H1 (cell line): ENCODE measurements at regions not wholly inside any gene's neighbourhood (a gene's known extent, or its start where the extent isn't known, plus 50 kb on each side); places are given as distances from the start of the nearest gene placed in this dataset.
A peak's percentile ranks its signal among the peaks of the same experiment; 100 is the strongest.

Experiments used
- CTCF ChIA-PET: fragments of 300-600 bp; sonication (Branson Sonifier 250); formaldehyde crosslinking; loops from one replicate; lab custom pipeline; 2021; ENCODE audit not compliant: partially characterized antibody; lab: Charles Lee
- POLR2A ChIA-PET: fragments of 300-600 bp; sonication (Branson Sonifier 250); formaldehyde crosslinking; loops from one replicate; lab custom pipeline; 2021; ENCODE audit warnings: inconsistent platforms; ENCODE audit not compliant: partially characterized antibody; lab: Charles Lee
- DNase-seq, 2 experiments: peaks; one replicate each; pipeline versions ENCODE4 v3.0.0 to v3.0.0-alpha.2; 2010 to 2022; ENCODE audit warnings: low spot score in 2 of 2, low read depth in 1 of 2, mixed read lengths in 1 of 2
- FAIRE-seq: peaks from 2 replicates; lab custom pipeline; 2011; peaks lifted over from hg19 to GRCh38; lab: Jason Lieb, UNC
- H2AFZ ChIP-seq: 2 replicates; pipeline ENCODE4 v1.8.1; 2012; ENCODE audit warnings: low read length, inconsistent platforms
- H2AK5ac ChIP-seq: 2 replicates; pipeline ENCODE4 v1.6.1; 2013; ENCODE audit warnings: low read depth, low read length
- H2BK120ac ChIP-seq: replicated peaks from 2 replicates; pipeline ENCODE3; 2013; ENCODE audit warnings: low read depth, low read length, inconsistent platforms
- H2BK12ac ChIP-seq: 2 replicates; pipeline ENCODE4 v1.6.1; 2013; ENCODE audit warnings: low read depth, low read length
- H2BK15ac ChIP-seq: 2 replicates; pipeline ENCODE4 v1.6.1; 2013; ENCODE audit warnings: low read length
- H2BK20ac ChIP-seq: 2 replicates; pipeline ENCODE4 v1.6.1; 2013; ENCODE audit warnings: low read length
- H2BK5ac ChIP-seq: 2 replicates; pipeline ENCODE4 v1.6.1; 2013; ENCODE audit warnings: low read depth, low read length
- H3K14ac ChIP-seq: 2 replicates; pipeline ENCODE4 v1.6.1; 2013; ENCODE audit warnings: inconsistent platforms; ENCODE audit not compliant: insufficient read length
- H3K18ac ChIP-seq: 2 replicates; pipeline ENCODE4 v1.6.1; 2013; ENCODE audit warnings: low read length; ENCODE audit errors: extremely low read depth
- H3K23ac ChIP-seq: 2 replicates; pipeline ENCODE4 v1.6.1; 2013; ENCODE audit warnings: inconsistent platforms; ENCODE audit not compliant: insufficient read length
- H3K23me2 ChIP-seq: 2 replicates; pipeline ENCODE4 v1.6.1; 2013; ENCODE audit warnings: low read depth, low read length
- H3K27ac ChIP-seq: 2 replicates; pipeline ENCODE4 v1.6.1; 2011; ENCODE audit warnings: low read depth, low read length, inconsistent platforms
- H3K27me3 ChIP-seq, 4 experiments: replicated peaks in 1 of 4; 1 replicate in 1 of 4; 2 replicates in 3 of 4; pipeline versions ENCODE4 v1.6.1 to v1.8.1; 2011 to 2013; ENCODE audit warnings: low read length in 3 of 4, mild to moderate bottlenecking in 3 of 4, inconsistent platforms in 2 of 4, mixed read lengths in 2 of 4, moderate library complexity in 1 of 4; ENCODE audit not compliant: control insufficient read depth in 3 of 4, insufficient read depth in 3 of 4; ENCODE audit errors: extremely low read depth in 1 of 4
- H3K36me3 ChIP-seq, 4 experiments: 2 replicates each; pipeline versions ENCODE4 v1.6.1 to v1.8.1; 2011 to 2013; ENCODE audit warnings: mild to moderate bottlenecking in 4 of 4, low read length in 3 of 4, moderate library complexity in 2 of 4, control low read depth in 1 of 4, inconsistent platforms in 1 of 4; ENCODE audit not compliant: insufficient read depth in 4 of 4, control insufficient read depth in 2 of 4
- H3K4ac ChIP-seq: replicated peaks from 2 replicates; pipeline ENCODE3; 2013; ENCODE audit warnings: low read length, low read depth, mixed read lengths, inconsistent platforms; ENCODE audit not compliant: insufficient read length
- H3K4me1 ChIP-seq, 4 experiments: replicated peaks in 1 of 4; 1 replicate in 1 of 4; 2 replicates in 3 of 4; pipeline versions ENCODE4 v1.6.1 to v1.8.1; 2011 to 2013; ENCODE audit warnings: low read length in 3 of 4, inconsistent platforms in 2 of 4, mixed read lengths in 1 of 4; ENCODE audit not compliant: insufficient read depth in 4 of 4, control insufficient read depth in 3 of 4
- H3K4me2 ChIP-seq, 2 experiments: 2 replicates each; pipeline versions ENCODE4 v1.6.1 to v1.8.1; 2011 to 2013; ENCODE audit warnings: low read depth in 2 of 2, low read length in 2 of 2, control low read depth in 1 of 2, inconsistent platforms in 1 of 2, mild to moderate bottlenecking in 1 of 2; ENCODE audit not compliant: insufficient read depth in 1 of 2
- H3K4me3 ChIP-seq, 4 experiments: fragments of 200-600, 300-600 bp in 1 of 4; sonication (generic), shearing (Covaris generic), sonication (Bioruptor Twin) in 1 of 4; 2 replicates each; pipeline versions ENCODE4 v1.5.1 to v1.8.1; 2011 to 2016; ENCODE audit warnings: low read length in 4 of 4, low read depth in 3 of 4, control low read depth in 2 of 4, inconsistent platforms in 2 of 4, mild to moderate bottlenecking in 2 of 4, mixed read lengths in 1 of 4, moderate library complexity in 1 of 4; ENCODE audit not compliant: insufficient read depth in 2 of 4; ENCODE audit errors: extremely low read depth in 1 of 4
- H3K56ac ChIP-seq: replicated peaks from 2 replicates; pipeline ENCODE3; 2013; ENCODE audit warnings: low read depth, mild to moderate bottlenecking, mixed read lengths, low read length, inconsistent platforms; ENCODE audit not compliant: insufficient read length
- H3K79me1 ChIP-seq: 2 replicates; pipeline ENCODE4 v1.6.1; 2013; ENCODE audit warnings: low read depth, low read length, control low read depth
- H3K79me2 ChIP-seq, 2 experiments: 2 replicates each; pipeline versions ENCODE4 v1.6.1 to v1.8.1; 2012 to 2013; ENCODE audit warnings: low read length in 2 of 2, mild to moderate bottlenecking in 2 of 2, inconsistent platforms in 1 of 2; ENCODE audit not compliant: insufficient read depth in 2 of 2, control insufficient read depth in 1 of 2
- H3K9ac ChIP-seq, 4 experiments: replicated peaks in 1 of 4; 1 replicate in 1 of 4; 2 replicates in 3 of 4; pipeline versions ENCODE4 v1.6.1 to v1.8.1; 2011 to 2013; ENCODE audit warnings: low read depth in 3 of 4, low read length in 3 of 4, control low read depth in 2 of 4, mild to moderate bottlenecking in 2 of 4, moderate library complexity in 2 of 4, inconsistent platforms in 1 of 4; ENCODE audit errors: extremely low read depth in 1 of 4
- H3K9me3 ChIP-seq, 2 experiments: 2 replicates each; pipeline versions ENCODE4 v1.6.1 to v1.8.1; 2012 to 2013; ENCODE audit warnings: mild to moderate bottlenecking in 2 of 2, moderate library complexity in 2 of 2, control low read depth in 1 of 2, inconsistent platforms in 1 of 2, low read depth in 1 of 2, low read length in 1 of 2, mixed read lengths in 1 of 2; ENCODE audit not compliant: insufficient read depth in 2 of 2
- H4K20me1 ChIP-seq, 2 experiments: replicated peaks in 1 of 2; 2 replicates each; pipeline versions ENCODE3 to v1.8.1; 2011 to 2013; ENCODE audit warnings: inconsistent platforms in 2 of 2, low read length in 2 of 2, mild to moderate bottlenecking in 1 of 2; ENCODE audit not compliant: insufficient read depth in 2 of 2, control insufficient read depth in 1 of 2
- H4K5ac ChIP-seq: 2 replicates; pipeline ENCODE4 v1.6.1; 2013; ENCODE audit warnings: low read length, low read depth, mixed read lengths, inconsistent platforms; ENCODE audit not compliant: insufficient read length
- H4K8ac ChIP-seq: 2 replicates; pipeline ENCODE4 v1.8.0; 2013; ENCODE audit warnings: mild to moderate bottlenecking, moderate library complexity, low read length, inconsistent platforms; ENCODE audit not compliant: insufficient read depth; ENCODE audit errors: extremely low read depth
- H4K91ac ChIP-seq: replicated peaks from 2 replicates; pipeline ENCODE3; 2013; ENCODE audit warnings: low read length, mixed read lengths, inconsistent platforms; ENCODE audit not compliant: insufficient read length
- E2F6 ChIP-seq: IDR thresholded peaks from 2 replicates; pipeline ENCODE4 v1.6.1; 2012; ENCODE audit warnings: inconsistent platforms
- EGR1 ChIP-seq: IDR thresholded peaks from 2 replicates; pipeline ENCODE4 v1.6.1; 2011; ENCODE audit warnings: low read depth, low read length, borderline replicate concordance
- MAX ChIP-seq: IDR thresholded peaks from 2 replicates; pipeline ENCODE4 v1.6.1; 2012; ENCODE audit warnings: inconsistent platforms
- WGBS, 2 experiments: shearing (Covaris generic) in 1 of 2; methylation state at CpG; one replicate each; pipeline versions ENCODE4 v1.1.6 to v1.1.7; 2013 to 2015; ENCODE audit warnings: low lambda C conversion rate in 2 of 2, mixed read lengths in 2 of 2, inconsistent platforms in 1 of 2, low coverage in 1 of 2, missing lambda C conversion rate in 1 of 2; ENCODE audit not compliant: insufficient replicate concordance in 2 of 2, insufficient coverage in 1 of 2, insufficient read length in 1 of 2; ENCODE audit errors: extremely low coverage in 1 of 2, missing lambda C conversion rate in 1 of 2; 5-methylcytosine and 5-hydroxymethylcytosine counted together

- Histone ChIP-seq H3K56ac (no peak overlapping the region), H3K4ac (no peak overlapping the region), H2AK5ac (no peak overlapping the region), H3K79me2 (no peaks in the 10 kb centered on the region), H2BK5ac (no peak overlapping the region), H3K36me3 (no peaks in the 10 kb centered on the region), H4K20me1 (no peaks in the 10 kb centered on the region), H2AFZ (0 out of 2 replicates have a peak overlapping the region, but pooled peaks have one; percentile 25), H4K91ac (no peak overlapping the region), H3K27me3 (no peaks in the 10 kb centered on the region), H2BK15ac (no peak overlapping the region), H2BK120ac (no peak overlapping the region), H3K4me1 (peaks cover 0 to 3% (median 2%) of the 10 kb centered on the region in 4 experiments; a peak in 4 of 7 replicates), H3K79me1 (no peaks in the 10 kb centered on the region), H2BK12ac (no peak overlapping the region), H2BK20ac (peak overlapping the region; percentile 15; the same call in 1 of the 2 replicates), H3K4me3 (no peak overlapping the region), H4K5ac (no peak overlapping the region), H3K18ac (no peak overlapping the region), H3K9ac (no peak overlapping the region), H3K23me2 (no peaks in the 10 kb centered on the region), H3K23ac (no peak overlapping the region), H3K9me3 (no peaks in the 10 kb centered on the region), H4K8ac (no peak overlapping the region), H3K27ac (no peak overlapping the region), H3K14ac (no peak overlapping the region), H3K4me2 (no peak overlapping the region; a peak in 1 of 4 replicates)
- peak; percentile 74 for TF ChIP-seq MAX
- TF ChIP-seq EGR1 = no peak
- peak; percentile 39 for TF ChIP-seq E2F6
- POLR2A ChIA-PET = interaction anchor here (1.2 to 1.4 kb wide), 2 partner anchors 12 to 316 kb away, joined by 3 to 5 read pairs; no protein-coding TSS in a partner anchor
- CTCF ChIA-PET = no interaction called here
- 85% methylated on average over 3 of the region's 3 CpGs; no CpG with 5 or more reads in 1 of the 2 experiments for WGBS, 2 experiments
- DNase-seq = peak in 1 of 2 experiments; percentile 49
- no peak for FAIRE-seq
Measured at GRCh38 chr2:97348265-97348664, 235.3 kb downstream of the ANKRD36 start.
